ENCODE measurements at regions not wholly inside any gene's neighbourhood (a gene's known extent, or its start where the extent isn't known, plus 50 kb on each side); places are given as distances from the start of the nearest gene placed in this dataset.
"Not testable (repeated sequence)": the region's sequence is repeated elsewhere in the genome, so short reads cannot be mapped to it uniquely, and the experiment has no call there.

DNA sequence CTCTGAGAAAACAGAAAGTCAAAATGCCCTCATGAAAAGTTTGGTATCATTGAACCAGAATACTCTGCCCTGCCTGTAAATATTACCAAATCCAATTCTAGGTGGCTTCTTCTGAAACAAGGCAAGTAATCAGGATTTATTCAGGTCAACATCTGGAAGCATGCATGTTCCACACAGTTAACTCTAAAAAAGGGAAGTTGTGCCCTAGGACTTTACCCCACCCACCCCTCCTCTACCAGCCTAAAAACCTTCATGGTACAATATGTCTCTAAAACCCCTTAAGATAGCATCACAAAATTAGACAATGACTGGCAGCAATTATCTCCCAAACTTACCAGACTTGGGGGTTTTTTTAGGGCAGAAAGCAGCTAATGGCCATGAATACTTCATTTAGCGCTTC lies 414.8 kb upstream of the SLC30A5 start:
- DNase-seq, result no peak

DNA sequence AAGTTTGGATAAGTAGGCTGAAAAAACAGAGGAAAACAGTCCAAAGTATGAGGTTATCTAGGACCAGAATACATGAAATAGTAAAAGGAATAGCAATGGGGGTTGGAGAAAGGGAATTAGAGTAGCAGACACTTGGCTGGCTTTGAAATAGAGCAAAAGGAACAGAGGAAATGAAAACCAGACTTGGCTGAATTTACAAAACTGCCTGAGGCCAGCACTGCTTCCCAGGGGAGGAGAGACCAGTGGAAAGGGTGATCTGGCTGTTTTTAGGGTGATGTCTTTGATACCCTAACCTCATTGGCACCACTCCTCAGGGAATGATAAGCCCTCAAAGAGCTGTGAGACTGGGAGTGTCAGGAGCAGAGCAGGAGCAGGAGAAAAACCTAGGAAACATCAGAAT lies 413.4 kb upstream of the SLC30A5 start:
- DNase-seq, result peak; percentile 38

DNA sequence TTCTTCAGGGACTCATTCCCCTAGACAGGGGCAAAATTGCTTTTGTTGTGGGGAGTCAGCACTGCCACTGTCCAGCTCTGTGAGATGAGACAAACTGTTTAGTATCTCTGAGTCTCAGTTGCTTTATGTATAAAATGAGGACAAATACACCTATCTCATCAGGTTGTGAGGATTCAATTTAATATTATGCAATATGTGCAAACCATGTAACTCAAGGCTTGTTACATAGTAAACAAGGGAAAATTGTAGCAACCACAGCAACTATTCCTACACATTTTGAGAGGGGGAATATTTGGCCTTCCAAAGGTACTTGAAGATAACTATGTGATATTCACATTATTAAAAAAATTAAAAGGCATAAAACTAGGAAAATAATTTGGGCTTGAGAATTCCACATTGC lies 411.9 kb upstream of the SLC30A5 start:
- no peak for DNase-seq

DNA sequence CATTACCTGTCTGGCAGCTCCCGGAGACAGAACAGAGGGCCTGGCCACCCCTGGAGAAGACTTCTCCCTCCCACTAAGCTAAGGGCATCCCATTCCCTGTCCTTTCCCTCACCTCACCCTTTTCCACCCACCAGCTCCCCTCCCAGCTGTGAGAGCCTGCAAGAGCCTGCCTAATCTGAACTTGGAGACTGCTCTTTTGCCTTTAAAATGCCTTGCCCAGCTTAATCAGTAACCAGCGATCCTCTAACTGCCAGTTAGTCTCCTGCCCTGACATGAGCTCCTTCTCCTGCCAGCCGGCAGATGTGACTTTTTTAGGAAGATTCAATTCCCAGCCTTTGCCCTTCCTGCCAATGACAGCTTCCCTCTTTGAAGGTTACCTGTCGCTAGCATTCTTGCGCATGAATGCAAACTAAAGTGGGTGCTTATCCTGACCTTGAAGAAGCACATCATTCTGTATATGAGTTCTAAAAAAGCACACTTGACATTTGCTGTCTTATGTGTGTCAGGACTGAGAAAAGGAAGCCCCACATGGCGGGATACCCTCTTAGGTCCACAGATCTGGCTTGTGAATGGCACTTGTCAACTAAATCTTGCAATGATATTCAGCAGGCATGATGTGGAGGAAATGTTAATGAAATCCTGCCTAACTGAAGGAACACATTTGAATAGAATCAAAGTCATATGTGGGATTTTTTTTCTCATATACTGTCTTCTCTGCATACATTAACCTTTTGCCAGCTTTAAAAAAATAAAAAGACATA lies 411.2 kb upstream of the SLC30A5 start:
- no peak for DNase-seq

DNA sequence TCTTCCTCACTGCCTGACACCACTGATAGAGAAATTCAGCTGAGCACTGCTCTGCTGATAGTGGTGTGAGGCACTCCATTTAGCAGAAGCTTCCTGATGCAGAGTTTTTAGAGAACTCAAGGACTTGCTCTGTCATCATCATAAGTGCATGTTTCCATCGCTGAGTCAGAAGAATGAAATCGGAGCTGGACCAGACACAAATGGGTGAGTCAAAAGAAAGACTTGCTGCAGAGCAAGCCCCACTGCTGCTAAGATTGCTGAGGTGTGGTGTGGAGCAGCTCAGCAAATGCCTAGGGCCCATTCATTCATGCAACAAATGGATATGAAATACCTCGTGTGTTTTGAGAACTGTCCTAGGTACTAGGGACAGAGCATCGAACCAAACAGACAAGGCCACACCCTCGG lies 410.2 kb upstream of the SLC30A5 start:
- DNase-seq, result peak; percentile 97

DNA sequence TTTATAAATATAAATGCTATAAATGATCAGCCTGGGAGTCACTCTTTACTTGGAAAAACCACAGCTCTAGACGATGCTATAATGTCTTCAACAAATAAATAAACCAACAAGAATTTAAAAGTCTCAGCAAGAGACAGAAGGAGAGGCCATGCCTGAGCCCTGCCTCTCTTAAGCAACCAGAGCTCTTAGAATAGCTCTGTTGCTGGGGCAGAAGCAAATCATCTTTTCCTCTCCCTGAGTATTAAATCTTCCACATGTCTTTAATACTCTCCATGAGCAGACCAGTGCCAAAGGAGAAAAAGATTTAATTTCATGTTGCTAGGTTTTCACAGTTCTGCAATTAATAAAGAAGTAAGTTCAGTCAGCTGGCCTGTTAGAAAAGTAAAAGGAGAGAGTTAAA lies 408.0 kb upstream of the SLC30A5 start:
- no peak for DNase-seq

DNA sequence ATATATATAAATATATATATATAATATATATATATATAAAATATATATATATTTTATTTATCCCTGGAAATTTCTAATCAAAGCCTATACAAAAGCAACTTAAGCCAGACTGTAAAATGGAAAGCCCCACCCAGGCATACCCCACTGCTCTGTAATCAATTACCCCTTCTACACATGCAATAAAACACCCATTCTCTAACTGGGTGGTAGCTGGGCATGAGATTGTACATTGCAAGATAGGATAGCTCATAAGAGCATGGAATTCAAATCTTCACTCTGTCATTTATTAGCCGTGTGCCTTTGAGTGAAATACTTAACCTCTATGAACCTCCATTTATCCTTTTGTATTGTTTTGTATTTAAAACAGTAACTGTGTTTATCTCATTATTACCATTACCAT lies 405.3 kb upstream of the SLC30A5 start:
- no peak for DNase-seq

DNA sequence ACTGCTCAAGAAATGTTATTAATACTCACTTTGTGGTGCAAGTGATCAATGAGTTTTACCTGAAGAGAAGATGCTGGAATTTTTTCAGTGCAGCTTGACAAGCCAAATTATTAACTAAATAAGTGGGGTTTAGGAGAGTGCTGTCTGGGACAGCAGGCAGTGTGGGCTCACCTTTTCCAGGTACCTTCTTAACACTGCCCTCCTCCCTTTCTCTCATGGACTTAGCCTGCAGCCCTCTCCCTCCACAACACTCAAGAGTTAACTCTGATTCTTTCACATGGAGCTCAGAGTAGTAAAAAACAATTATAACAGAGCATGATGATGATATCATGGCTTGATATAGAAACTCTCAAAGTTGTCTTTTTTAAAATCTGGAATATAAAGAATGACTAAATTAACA lies 404.8 kb upstream of the SLC30A5 start:
- no peak for DNase-seq

DNA sequence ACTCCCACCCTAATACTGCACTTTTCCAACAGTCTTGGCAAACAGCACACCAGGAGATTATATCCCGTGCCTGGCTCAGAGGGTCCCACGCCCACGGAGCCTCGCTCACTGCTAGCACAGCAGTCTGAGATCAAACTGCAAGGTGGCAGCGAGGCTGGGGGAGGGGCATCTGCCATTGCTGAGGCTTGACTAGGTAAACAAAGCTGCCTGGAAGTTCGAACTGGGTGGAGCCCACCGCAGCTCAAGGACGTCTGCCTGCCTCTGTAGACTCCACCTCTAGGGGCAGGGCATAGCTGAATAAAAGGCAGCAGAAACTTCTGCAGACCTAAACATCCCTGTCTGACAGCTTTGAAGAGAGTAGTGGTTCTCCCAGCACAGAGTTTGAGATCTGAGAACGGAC lies 401.9 kb upstream of the SLC30A5 start:
- DNase-seq, result not testable (repeated sequence)

DNA sequence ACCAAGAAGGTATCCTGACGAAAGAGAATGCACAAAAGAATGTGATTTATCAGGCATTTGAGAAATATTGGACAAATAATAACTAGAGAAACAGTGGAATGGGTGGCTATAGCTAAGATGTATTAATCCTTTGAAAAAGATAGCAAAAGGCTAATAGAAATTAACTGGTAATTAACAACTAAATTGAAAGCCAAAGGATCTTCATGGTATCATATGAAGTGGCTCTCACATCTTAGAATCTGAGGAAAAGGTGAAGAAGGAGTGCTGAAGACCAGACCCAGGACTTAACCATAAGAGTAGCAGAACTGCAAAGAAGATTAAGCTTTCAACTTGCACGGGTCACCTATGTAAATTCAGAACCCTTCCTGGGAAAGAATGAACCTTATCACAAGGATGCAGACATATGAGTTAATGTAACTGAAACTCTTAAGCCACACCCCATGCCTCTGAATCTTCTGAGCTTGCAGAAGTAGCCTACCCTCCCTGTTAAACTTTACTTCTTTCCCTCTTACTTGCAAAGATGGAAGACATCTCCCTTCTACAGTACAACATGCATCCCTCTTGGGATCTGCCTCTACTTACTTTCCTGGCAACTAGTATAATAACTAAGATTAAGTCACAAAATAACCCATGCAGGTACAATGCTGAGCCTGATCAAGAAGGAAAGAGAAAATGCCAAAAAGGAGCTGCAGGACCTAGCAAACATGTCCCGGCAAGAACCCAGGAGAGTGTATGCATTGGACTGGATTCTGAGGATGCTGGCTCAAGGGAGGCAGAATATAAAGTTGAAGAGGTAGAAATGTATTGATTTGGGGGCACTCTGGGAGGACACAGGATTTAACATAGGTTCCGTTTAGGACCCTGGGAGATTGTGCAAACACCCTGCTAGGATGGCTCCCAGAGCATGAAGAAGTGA lies 395.5 kb upstream of the SLC30A5 start:
- DNase-seq, result no peak

DNA sequence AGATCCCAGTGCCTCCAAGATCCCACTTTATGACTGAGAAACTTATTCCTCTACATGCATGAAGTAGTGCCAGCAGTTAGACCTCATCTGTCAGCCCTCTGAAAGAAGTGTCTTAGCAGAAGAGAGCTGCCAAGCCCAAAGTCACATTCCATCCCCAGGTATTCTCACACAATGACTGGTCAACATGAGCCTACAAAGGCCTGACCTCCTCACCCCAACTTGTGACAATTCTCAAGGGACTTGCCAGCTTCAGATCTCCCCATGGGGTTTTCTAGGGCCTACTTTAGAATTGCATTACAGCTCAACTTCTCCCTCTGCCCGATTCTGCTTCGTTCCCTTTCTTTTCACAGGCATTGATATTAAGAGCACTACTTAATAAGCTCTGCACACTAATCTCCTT lies 393.8 kb upstream of the SLC30A5 start:
- no peak for DNase-seq

DNA sequence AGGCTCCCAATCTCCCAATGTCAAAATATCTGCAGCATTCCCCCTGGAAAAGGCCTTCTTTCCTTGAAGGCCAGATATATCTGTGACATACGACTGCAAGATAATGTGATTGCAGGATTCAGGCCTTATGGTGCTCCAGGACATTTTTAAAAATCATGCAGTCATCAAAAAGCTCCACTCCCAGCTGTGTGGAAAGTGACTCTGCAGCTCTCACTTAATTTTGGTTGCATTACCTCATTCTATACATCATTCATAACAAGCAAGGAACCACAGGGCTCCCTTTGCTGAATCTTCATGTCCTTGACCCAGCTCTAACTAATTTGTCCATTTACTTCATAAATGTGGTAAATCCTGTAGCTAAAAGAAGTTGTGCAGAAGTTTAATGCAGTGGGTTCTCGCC lies 386.2 kb upstream of the SLC30A5 start:
- no peak for DNase-seq

DNA sequence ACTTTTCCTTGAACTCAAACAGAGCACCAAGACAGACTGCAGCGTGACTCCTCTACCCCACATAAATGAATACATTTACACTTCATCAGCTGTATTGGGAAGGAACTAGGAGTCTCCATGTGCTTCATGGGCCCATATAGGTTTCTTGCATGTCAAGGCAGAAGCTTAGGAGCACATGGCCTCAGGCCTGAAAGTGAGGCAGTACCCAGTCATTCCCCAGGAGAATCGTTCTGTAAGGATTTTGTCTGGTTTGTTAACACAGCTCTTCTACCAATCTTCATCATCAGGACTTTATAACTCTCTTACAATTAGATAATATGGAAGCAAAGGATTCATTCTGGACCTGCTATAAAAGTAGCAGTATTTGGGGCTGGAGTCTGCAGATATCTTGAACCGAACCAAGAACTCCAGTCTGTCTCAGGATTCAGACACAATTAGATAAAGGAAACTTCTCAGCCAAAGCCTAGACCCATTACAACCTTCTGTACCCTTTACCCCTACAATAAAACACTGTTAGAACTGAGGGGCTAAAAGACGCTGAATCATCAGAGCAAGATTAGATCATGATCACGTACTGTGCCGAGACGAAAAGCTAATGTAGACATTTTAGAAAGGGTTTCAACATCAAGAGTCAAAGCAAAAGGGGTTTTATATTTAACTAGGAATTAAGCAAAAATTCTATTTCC lies 385.5 kb upstream of the SLC30A5 start:
- DNase-seq, result no peak

DNA sequence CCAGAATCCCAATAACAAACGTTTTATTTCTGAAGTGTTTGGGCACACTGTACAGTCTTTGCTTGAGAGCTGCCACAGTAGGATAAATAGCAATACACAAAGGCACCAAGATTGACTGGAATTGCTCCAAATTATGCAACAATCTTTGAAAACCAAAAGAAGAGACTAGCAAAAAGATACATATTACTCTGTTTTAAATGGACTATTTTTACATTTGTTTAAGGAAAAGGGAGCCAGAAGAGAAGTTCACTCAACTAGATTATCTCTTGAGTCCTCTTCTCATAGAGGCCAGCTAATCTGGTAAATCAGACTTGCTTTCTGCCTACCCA lies 385.0 kb upstream of the SLC30A5 start:
- no peak for DNase-seq

DNA sequence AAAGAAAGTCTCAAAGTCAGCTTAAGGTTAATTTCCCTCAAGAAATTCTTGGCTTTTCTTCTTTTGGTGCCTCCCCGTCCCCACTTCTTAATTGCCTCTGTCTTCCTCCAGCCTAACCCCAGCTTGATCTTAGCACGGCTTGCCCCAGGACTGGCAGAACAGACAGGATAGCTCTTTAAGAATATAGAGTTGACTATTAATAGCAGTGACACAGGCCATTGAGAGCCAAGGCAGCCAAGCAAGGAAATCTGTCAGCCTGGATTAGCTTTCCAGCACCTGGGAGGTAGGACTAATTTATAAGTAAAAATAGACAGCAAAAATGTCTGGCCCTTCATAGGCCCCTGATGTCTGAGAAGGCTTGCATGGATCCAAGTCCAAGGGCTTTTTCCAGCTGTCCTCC lies 384.6 kb upstream of the SLC30A5 start:
- DNase-seq, result no peak

DNA sequence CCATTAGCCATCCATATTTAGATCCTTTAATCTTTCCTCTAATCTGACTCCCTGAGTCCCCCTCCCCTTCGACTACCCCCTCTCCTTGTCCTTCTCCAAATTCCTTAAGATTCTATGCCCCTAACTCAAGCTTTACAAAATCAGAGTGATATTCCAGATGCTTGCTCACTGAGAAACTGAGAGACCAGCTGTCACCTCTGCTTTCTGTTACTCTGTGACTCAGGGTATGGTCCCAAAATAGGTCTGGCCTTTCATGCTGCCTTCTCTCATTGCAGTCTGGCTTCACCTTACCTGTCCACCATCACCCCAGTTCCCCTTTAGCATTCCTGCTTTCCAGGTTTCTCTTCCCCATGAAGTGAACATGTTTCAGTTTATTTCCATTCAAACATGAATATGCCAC lies 383.3 kb upstream of the SLC30A5 start:
- no peak for DNase-seq

DNA sequence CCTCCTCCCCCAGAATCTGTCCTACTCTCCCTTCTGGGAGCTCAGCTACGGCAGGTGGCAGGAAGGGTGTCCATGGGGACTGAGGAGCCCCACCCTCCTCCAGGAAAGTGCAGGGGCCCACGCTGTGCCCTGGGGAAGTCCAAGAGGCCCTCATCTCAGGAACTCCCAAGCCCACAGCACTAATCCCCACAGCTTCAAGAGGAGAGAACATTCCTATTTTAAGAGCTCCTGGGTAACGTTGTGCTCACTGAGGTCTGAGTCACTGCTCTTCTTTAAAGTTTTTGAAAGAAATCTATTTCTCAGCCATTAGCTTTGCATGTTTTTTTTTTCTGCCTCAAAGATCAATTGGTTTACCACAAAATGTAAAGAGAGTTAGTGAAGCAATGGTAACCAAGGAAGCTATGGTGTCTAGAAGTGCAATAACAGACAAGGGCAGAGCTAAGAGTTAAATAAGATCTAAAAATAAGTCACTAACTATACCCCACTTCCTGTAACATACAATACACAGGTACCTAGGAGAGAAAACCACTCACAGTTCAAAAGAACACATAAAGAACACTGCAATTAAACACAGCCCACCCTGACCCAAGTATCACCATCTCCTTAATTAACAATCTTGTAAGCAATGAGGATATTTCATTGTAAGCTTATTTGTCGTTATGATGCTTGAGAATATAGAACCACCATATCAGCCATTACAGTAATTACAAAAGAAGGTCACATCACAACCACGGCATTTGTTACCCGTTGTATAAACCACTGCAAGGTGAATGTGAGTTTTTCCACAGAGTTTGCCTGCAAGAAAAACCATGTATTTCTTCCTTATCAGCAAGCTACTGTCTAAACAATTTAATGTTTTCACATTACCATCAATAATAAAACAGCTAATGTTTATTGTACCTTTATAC lies 382.3 kb upstream of the SLC30A5 start:
- no peak for DNase-seq

DNA sequence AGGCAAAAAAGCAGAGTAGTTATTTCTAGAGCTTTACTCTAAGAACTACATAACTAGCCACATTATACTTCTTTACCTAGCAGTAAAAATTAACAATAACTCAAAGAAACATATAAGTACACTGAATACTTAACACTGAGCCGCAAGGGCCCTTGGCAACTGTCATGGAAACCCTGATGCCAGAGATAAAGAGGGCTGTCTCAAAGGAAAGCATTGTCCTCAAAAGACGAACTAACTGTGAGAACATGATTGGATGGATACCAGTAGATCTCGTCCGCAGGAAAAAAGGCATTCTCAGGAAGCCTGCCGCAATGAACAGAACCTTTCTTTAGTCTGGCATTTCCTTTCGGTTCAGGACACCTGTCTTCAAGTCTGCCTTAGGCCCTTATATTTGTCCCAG lies 379.0 kb upstream of the SLC30A5 start:
- no peak for DNase-seq

DNA sequence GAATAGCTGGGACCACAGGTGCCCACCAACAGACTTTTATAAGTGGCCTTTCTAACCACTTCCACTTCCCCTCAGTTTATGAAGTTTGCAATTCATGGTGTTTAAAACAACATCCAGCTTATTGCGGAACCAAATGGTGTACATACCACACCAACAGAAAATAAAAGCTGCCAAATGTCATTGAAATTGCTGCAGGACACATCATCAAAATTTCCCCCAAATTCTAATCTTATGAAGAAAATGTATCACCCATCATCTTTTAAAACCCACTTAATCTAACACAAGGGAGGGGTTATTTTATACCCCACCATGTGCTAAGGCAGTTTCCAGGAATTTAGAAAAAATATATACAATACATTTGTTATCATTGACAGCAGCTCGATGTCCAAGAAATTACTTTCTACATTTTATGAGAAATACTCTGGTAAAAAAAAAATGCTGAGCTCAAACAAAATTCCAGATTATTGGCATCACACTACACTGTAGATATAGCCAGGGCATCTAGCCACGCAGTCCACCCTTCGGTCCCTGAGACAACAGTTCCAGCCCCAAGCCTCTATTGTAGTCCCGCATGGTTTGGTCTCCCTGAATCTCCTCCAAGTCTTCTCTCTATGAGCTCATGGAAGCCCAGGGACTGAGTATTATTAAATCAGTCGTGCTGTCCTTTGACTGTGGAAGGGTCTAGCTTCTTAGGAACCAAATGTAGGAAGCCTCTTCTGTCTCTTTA lies 372.8 kb upstream of the SLC30A5 start:
- no peak for DNase-seq

DNA sequence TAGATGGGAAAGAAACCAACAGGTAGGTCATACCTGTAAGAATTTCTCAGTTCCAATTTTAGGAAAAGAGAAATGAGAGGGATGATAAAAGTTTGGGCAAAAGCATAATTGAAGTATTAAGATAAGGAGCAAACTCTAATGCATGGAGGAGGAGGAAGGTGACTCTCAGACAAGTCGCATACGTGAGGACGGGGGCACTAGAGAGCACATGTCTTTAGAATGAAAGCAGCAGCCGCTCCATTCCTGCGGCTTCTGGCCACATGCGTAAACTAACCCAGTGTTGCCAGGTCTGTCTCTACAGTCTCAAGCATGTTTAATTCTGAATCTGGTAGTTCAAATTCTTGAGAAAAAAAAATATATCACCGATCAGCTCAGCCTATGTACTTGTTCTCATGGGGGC lies 371.5 kb upstream of the SLC30A5 start:
- DNase-seq, result no peak

DNA sequence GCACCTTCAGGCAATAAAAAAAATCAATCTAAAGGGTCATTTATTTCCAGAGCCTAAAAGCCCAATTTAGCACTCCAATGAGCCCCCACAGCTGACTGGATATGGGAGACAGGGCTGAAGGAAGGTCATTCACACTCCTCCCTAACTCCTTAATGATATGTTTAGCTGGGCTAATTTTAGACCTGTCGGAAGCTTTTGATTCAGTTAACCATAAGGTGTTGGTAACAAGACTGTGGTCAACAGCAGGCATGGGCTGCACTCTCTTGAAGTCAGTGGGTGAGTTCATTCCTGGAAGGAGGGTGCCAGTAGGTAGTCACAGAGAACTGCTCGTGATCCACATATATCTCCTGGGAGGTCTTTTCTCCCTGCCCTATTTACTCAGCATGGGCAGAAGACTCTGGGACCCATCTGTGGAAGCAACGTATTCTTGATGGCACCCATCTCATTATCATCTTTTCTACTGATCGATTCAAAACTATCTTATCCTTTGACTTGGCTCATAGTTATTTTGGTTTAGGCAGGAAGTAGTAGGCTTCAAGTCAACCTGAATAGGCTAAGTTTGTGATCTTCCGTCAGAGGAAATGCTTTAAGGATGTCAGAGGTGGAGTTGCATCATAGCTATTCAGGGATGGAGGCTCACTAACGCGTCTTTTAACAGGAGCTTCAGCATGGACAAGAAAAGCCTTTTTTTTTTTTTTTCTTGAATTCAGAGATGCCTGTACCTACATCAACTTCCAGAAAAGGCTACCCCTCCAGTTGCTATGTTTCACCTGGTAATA lies 367.7 kb upstream of the SLC30A5 start:
- no peak for DNase-seq

Measured in EL (cell line).